ENCODE measurements at regions not wholly inside any gene's neighbourhood (a gene's known extent, or its start where the extent isn't known, plus 50 kb on each side); places are given as distances from the start of the nearest gene placed in this dataset.

DNA sequence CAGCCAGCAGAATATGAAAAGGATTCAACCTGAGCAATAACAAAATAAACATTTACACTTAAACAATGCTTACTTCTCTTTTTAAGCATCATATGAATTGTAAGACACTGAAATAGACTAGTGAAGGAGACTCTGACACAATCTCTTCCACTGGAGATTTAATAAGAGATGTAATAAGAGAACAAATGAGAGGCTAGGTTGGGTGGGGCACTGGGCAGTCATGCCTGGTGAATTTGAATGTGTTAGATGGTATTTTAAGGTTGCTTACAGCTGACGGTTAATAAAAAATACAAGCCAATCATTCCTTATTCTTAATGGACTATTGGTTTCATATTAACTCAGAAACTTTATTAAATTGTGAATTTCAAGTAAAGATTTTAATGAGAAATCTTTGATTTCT, 105.9 kb upstream of the TARS1 start:
- WGBS, 2 donors, result 56 to 69% methylated on average over 1 of the region's 1 CpG
- no peak for FAIRE-seq
- H3K9me3 ChIP-seq, result no peaks in the 10 kb centered on the region
- H3K27me3 ChIP-seq, result no peaks in the 10 kb centered on the region
- H3K36me3 ChIP-seq, result no peaks in the 10 kb centered on the region
- no peak for DNase-seq
- no peak for TF ChIP-seq CTCF (IDR thresholded peaks at IDR 0.05)
- intact Hi-C loops (cut with DNase I), result no loop called here
- no peak overlapping the region for H3K27ac ChIP-seq
- no peaks in the 10 kb centered on the region for H3K4me1 ChIP-seq
- H3K4me3 ChIP-seq, result no peak overlapping the region
- ATAC-seq, result no peak

- DNase-seq, result no peak
- 33 to 42% methylated on average over 4 of the region's 4 CpGs for WGBS, 2 donors
- no peaks in the 10 kb centered on the region for H3K9me3 ChIP-seq
- no peak for ATAC-seq
- H3K27me3 ChIP-seq, result no peaks in the 10 kb centered on the region
- H3K4me3 ChIP-seq, result no peak overlapping the region
- no peak overlapping the region for H3K27ac ChIP-seq
- TF ChIP-seq CTCF (IDR thresholded peaks at IDR 0.05), result no peak
- no peaks in the 10 kb centered on the region for H3K36me3 ChIP-seq
- H3K4me1 ChIP-seq, result no peaks in the 10 kb centered on the region
- intact Hi-C loops (cut with DNase I), result no loop called here
- FAIRE-seq, result no peak
These were observed 103.7 kb upstream of the TARS1 start for GRCh38 chr5:33336891-33337636.

- Histone ChIP-seq H3K27ac (no peak overlapping the region), H3K27me3 (no peaks in the 10 kb centered on the region), H3K4me1 (no peaks in the 10 kb centered on the region), H3K36me3 (no peaks in the 10 kb centered on the region), H3K9me3 (no peaks in the 10 kb centered on the region), H3K4me3 (no peak overlapping the region)
- DNase-seq (no peak), FAIRE-seq (no peak), ATAC-seq (no peak)
- intact Hi-C loops (cut with DNase I), result no loop called here
- WGBS, 2 donors, result 22 to 37% methylated on average over 2 of the region's 2 CpGs
- TF ChIP-seq CTCF (IDR thresholded peaks at IDR 0.05), result no peak
These were observed 103.2 kb upstream of the TARS1 start for GRCh38 chr5:33337637-33337992.

DNA sequence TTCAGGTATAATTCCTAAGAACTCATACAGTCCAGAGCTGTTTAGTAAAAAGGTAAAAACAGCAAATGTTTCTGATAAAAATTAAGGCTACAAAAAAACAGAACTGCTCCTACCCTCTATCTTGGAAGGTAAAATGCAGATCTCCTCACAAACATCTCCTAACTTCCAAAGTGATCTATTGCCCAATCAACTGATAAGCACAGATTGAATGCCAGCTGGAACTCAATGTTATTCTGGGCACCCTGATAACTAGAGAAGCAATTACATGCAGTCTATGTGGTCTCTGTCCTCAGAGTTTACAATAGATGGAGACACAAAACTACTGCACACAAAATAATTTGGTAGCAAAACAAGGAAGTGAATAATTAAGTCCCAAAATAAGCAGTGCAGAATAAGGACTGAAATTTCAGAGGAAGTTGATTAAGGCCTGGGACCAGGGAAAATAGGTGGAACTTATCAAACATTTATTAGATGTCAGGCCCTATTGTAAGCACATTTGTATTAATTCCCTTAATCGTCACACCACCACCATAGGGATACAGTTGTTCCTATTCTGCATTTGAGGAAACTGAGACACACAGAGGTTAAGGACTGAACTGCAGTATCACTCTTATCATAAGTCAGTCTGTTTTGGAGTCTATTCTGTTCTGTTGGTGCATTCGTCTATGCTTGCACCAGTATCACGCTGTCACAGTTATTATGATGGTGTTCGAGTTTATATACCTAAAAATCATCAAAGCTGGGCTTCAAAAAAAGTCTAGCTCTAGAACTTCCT, 102.2 kb upstream of the TARS1 start:
- no peaks in the 10 kb centered on the region for H3K36me3 ChIP-seq
- ATAC-seq (no peak), DNase-seq (no peak), FAIRE-seq (no peak)
- intact Hi-C loops (cut with DNase I), result no loop called here
- no peak for TF ChIP-seq CTCF (IDR thresholded peaks at IDR 0.05)
- no peak overlapping the region for H3K27ac ChIP-seq
- H3K9me3 ChIP-seq, result no peaks in the 10 kb centered on the region
- no peaks in the 10 kb centered on the region for H3K4me1 ChIP-seq
- H3K4me3 ChIP-seq, result no peak overlapping the region
- no peaks in the 10 kb centered on the region for H3K27me3 ChIP-seq
- WGBS, 2 donors, result 64 to 72% methylated on average over 4 of the region's 4 CpGs

DNA sequence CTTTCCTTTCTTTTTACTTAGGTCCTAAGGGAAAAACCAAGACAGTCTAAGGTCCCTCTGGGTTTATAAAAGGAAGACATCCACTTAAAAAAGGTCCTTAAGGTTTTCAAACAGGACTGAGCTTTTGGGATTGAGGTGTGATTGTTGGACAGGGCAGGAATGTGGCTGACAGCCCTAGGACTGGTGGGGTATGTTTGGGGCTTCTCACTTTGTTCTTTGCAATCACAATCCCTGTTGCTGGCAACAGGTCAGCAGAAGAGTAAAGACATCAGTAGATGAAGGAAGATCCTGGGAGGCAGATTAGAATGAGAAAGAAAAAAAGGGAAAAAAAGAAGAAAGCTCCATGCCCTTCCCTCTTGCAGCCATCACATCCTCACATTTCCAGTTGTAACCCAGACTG, 101.4 kb upstream of the TARS1 start:
- DNase-seq, result no peak

More for the DNA sequence above, 101.4 kb upstream of the TARS1 start:
- Histone ChIP-seq H3K9me3 (no peaks in the 10 kb centered on the region), H3K4me1 (no peaks in the 10 kb centered on the region), H3K27me3 (no peaks in the 10 kb centered on the region), H3K4me3 (no peak overlapping the region), H3K36me3 (no peaks in the 10 kb centered on the region), H3K27ac (no peak overlapping the region)
- ATAC-seq (no peak), FAIRE-seq (no peak)
- intact Hi-C loops (cut with DNase I), result no loop called here
- no peak for TF ChIP-seq CTCF (IDR thresholded peaks at IDR 0.05)
